Naive B cell (primary cell): ENCODE measurements at regions not wholly inside any gene's neighbourhood (a gene's known extent, or its start where the extent isn't known, plus 50 kb on each side); places are given as distances from the start of the nearest gene placed in this dataset.

Experiments
- ATAC-seq, 2 donors: fragments of 150-1000 bp; cut with Tn5 transposase; 2 replicates each; pipeline ENCODE4 v1.10.0; 2021; ENCODE audit warnings: low read depth in 2 of 2, mild to moderate bottlenecking in 2 of 2, moderate library complexity in 2 of 2
- DNase-seq: peaks from one replicate; pipeline ENCODE4 v3.0.0; 2022
- H3K27ac Mint-ChIP-seq, 6 donors: one replicate each; pipeline ENCODE4 v1.8.0; 2020 to 2022; ENCODE audit warnings: mild to moderate bottlenecking in 6 of 6, mixed read lengths in 6 of 6, moderate library complexity in 5 of 6, inconsistent platforms in 2 of 6
- H3K27me3 Mint-ChIP-seq, 3 donors: one replicate each; pipeline ENCODE4 v1.8.0; 2021 to 2022; ENCODE audit warnings: mixed read lengths in 3 of 3, mild to moderate bottlenecking in 1 of 3
- H3K36me3 Mint-ChIP-seq, 2 donors: one replicate each; pipeline ENCODE4 v1.8.0; 2020 to 2022; ENCODE audit warnings: mixed read lengths in 2 of 2, inconsistent platforms in 1 of 2, mild to moderate bottlenecking in 1 of 2
- H3K4me1 Mint-ChIP-seq, 3 donors: one replicate each; pipeline ENCODE4 v1.8.0; 2020 to 2022; ENCODE audit warnings: mixed read lengths in 3 of 3, inconsistent platforms in 1 of 3, mild to moderate bottlenecking in 1 of 3, moderate library complexity in 1 of 3
- H3K4me3 Mint-ChIP-seq, 8 donors: one replicate each; pipeline ENCODE4 v1.8.0; 2020 to 2022; ENCODE audit warnings: mild to moderate bottlenecking in 8 of 8, mixed read lengths in 8 of 8, moderate library complexity in 8 of 8, inconsistent platforms in 2 of 8
- H3K9me3 Mint-ChIP-seq, 7 donors: one replicate each; pipeline ENCODE4 v1.8.0; 2020 to 2022; ENCODE audit warnings: mixed read lengths in 7 of 7, mild to moderate bottlenecking in 5 of 7, inconsistent platforms in 2 of 7, moderate library complexity in 1 of 7

DNA sequence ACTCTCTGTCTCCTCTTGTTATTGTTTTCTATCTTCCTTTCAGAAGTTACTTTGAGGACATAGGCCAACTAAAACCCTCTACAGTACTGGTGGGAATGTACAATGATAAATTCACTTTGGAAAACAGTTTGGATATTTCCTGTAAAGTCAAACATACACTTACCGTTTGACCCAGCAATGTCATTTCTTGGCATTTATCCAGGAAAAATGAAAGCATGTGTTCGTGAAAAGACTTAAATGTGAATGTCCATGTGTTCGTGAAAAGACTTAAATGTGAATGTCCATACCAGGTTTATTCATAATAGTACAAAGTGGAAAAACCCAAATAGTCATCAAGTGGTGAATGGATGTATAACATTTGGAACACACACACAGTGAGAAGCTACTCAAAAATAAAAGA lies 361.5 kb upstream of the DPH6 start:
- H3K36me3 Mint-ChIP-seq: no peaks in the 10 kb centered on the region
- H3K4me1 Mint-ChIP-seq: no peaks in the 10 kb centered on the region
- DNase-seq (no peak), ATAC-seq (no peak)
- no peaks in the 10 kb centered on the region for H3K27me3 Mint-ChIP-seq
- no peak overlapping the region for H3K27ac Mint-ChIP-seq
- H3K9me3 Mint-ChIP-seq: peaks cover 0 to 16% (median 6%) of the 10 kb centered on the region in 7 donors
- no peak overlapping the region for H3K4me3 Mint-ChIP-seq

DNA sequence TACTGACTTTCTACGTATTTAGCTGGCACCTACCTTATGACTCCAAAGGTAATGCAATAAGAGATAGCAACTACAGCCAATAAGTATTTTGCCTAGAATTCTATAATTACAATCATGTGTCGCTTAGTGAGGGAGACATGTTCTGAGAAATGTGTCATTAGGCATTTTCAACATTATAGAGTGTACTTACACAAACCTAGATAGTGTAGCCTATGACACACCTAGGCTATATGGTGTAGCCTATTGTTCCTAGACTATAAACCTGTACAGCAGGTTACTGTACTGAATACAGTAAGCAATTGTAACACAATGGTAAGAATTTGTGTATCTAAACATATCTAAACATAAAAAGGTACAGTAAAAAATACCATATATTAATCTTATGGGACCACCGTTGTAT lies 363.4 kb upstream of the DPH6 start:
- H3K4me3 Mint-ChIP-seq: no peak overlapping the region
- H3K36me3 Mint-ChIP-seq: no peaks in the 10 kb centered on the region
- no peak for DNase-seq
- H3K27me3 Mint-ChIP-seq: no peaks in the 10 kb centered on the region
- no peak for ATAC-seq
- no peak overlapping the region for H3K27ac Mint-ChIP-seq
- H3K4me1 Mint-ChIP-seq: no peaks in the 10 kb centered on the region
- H3K9me3 Mint-ChIP-seq: peaks cover 0 to 20% (median 5%) of the 10 kb centered on the region in 7 donors

DNA sequence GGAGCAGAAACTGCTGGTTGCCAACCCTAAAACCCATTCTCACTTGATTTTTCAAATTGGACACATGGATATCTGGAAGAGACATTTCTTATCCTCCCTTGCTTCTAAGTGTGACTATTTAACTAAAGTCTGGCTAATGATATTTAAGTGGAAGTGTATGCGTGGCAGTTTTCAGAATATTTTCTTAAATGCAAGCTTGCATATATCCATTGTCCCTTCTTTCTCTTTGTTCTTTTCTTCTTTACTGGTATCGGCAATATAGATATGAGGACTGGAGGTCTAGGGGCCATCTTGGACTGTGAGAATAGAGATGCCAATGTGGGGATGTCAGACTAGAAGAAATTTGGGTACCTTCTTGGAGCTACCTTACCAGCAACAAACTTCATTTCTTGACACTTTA lies 364.3 kb upstream of the DPH6 start:
- no peaks in the 10 kb centered on the region for H3K4me1 Mint-ChIP-seq
- H3K4me3 Mint-ChIP-seq: no peak overlapping the region
- no peak overlapping the region for H3K27ac Mint-ChIP-seq

DNA sequence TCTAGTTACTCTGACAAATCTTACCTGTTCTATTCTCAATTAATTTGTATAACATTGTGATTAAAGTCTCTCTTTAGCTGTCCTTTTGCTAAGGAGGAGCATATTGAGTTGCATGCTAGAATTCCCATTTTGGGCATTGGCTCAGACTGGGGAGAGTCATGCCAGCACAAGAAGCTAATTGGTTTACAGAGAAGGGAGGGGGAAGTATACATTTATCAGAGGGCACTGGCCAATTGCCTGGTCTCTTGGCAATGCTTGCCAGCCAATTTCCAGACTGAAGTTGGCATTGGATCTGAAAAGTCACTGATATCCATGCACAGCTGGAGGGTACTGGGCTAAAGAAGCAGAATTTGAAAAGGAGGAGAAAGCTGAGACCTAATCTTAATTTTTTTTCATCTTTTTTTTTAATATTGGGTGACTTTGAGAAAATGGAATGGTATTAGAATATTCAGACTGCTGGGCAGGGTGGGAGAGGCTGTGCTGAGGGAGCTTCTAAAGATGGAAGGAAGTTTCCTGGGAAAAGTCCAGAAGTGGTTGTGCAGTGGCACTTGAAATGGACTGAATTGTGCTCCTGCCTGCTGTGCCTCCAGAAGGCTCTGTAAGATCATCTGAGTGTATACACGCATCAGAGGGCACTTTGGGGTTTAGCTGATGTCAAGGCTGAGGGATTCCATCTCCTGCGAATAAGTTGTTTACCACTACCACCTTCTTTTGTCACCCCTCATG lies 365.2 kb upstream of the DPH6 start:
- Mint-ChIP-seq H3K36me3 (no peaks in the 10 kb centered on the region), H3K4me3 (no peak overlapping the region), H3K4me1 (no peaks in the 10 kb centered on the region), H3K9me3 (peaks cover 5 to 37% (median 10%) of the 10 kb centered on the region in 7 donors), H3K27me3 (no peaks in the 10 kb centered on the region), H3K27ac (no peak overlapping the region)
- ATAC-seq (no peak), DNase-seq (no peak)

More for the DNA sequence above, 364.3 kb upstream of the DPH6 start:
- DNase-seq: no peak
- ATAC-seq: no peak
- Mint-ChIP-seq H3K9me3 (peaks cover 5 to 28% (median 6%) of the 10 kb centered on the region in 7 donors), H3K36me3 (no peaks in the 10 kb centered on the region), H3K27me3 (no peaks in the 10 kb centered on the region)

DNA sequence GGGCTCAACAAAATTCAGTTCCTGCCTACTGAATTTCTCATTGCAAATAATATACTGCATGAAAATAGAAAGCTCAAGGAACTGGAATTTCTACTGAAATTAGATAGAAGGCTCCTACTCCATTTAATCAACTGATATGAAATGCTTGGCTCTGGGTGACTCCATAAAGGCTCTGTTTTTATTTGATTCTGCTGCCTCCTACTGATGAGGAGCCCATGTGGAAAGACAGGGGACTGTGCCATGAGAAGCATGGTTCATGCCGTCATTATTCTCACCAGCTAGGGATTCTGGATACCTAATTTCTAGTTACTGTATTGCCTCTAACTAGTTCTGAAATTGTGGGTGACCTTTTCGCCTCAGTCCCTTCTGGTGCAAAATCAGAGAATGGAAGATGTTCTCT lies 366.2 kb upstream of the DPH6 start:
- Mint-ChIP-seq H3K9me3 (peaks cover 5 to 36% (median 10%) of the 10 kb centered on the region in 7 donors), H3K4me3 (no peak overlapping the region), H3K4me1 (no peaks in the 10 kb centered on the region), H3K27me3 (no peaks in the 10 kb centered on the region), H3K36me3 (no peaks in the 10 kb centered on the region), H3K27ac (no peak overlapping the region)
- DNase-seq (no peak), ATAC-seq (no peak)

DNA sequence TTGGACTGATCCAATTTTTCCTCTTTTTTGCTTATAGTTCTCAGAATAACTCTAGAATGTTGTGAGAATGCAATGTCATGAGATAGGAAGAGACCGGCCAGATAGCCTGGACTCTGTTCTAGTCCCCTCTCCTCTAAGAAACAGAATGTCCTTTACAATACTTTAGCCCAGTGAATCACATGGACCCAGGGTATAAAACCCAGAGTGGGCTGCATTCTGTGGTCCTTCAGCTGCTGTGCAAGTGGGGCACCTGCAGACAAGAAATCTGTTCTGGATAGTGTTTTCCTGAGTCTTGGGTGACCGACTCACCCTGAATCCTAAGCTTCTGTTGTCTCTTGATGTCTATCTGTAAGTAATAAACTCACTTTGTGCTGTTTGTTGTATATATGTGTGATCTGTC lies 368.6 kb upstream of the DPH6 start:
- Mint-ChIP-seq H3K36me3 (no peaks in the 10 kb centered on the region), H3K27me3 (peaks cover 0 to 3% (median 0%) of the 10 kb centered on the region in 3 donors), H3K4me3 (no peak overlapping the region), H3K4me1 (no peaks in the 10 kb centered on the region), H3K9me3 (peaks cover 7 to 36% (median 16%) of the 10 kb centered on the region in 7 donors), H3K27ac (no peak overlapping the region)
- ATAC-seq: no peak
- no peak for DNase-seq

DNA sequence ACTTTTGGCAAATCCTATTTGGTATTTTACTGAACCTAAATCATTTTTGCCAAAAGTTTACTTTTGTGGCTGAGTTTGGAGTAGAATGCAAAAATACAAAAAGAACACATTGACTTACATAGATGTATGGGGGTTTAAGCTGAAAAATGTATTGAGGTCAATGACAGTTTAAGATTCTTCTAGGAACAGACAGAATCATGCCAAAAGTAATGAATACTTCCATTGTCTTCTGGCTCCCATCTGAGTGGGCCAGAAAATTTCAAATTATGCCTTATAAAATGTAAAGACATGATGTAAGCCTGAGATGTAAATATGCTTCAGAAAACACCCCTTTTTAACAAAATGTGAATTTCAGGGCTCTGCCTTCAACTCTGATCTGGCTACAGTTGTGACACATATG lies 375.1 kb upstream of the DPH6 start:
- ATAC-seq (no peak), DNase-seq (no peak)
- Mint-ChIP-seq H3K4me3 (no peak overlapping the region), H3K27me3 (peaks cover 0 to 3% (median 0%) of the 10 kb centered on the region in 3 donors), H3K27ac (no peak overlapping the region), H3K9me3 (peaks cover 0 to 13% (median 4%) of the 10 kb centered on the region in 7 donors), H3K4me1 (no peaks in the 10 kb centered on the region), H3K36me3 (no peaks in the 10 kb centered on the region)

DNA sequence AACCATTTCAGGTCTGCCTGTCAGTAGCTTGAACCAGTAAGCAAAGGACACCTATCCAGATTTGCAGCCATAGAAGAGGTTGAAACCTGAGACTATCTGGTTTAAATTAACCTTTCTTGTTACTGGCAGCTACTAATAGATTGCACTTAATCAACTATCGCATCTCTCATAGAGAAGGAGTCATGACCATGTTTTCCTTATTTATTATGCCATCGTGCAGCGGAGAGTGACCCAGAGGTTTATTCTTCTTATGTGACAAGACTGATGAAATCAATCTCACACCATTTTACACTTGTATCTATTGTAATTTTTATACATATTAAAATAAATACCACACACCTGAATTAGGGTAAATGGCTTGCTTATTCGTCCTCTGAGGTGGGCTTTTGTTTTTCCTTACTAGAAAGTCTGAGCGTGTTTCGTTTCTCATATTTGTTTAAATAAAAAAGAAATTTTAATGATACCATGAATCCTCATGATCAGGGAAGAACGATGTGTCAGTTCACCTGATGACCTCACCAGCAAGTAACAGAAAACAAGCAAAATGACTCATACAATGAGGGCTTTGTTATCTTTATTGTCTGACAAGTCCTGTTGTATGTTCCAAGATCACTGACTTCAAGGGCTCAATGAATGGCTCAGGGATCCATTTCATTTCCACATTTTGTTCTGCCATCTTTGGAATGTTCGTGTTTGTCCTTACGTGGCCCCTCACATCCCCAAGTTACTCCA lies 379.5 kb upstream of the DPH6 start:
- Mint-ChIP-seq H3K36me3 (no peaks in the 10 kb centered on the region), H3K27me3 (no peaks in the 10 kb centered on the region), H3K4me1 (no peaks in the 10 kb centered on the region), H3K27ac (no peak overlapping the region), H3K9me3 (peaks cover 0 to 2% (median 0%) of the 10 kb centered on the region in 7 donors), H3K4me3 (no peak overlapping the region)
- ATAC-seq: no peak
- no peak for DNase-seq

DNA sequence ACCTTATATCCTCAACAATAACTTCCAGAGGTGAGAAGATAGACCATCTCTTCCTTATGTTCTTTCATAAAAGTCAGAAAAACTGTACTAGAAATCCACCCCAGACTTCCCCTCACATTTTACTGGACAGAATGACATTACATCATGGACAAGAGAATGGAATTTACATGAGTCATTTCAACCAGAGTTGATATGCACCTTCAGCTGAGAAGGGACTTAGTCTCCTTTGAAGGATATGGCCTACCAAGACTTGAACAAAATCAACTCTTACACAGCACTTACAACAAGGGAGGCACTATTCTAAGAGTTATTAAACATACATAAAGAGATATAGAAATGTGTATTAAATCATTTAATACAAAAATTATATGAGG lies 380.0 kb upstream of the DPH6 start:
- ATAC-seq (no peak), DNase-seq (no peak)
- Mint-ChIP-seq H3K4me3 (no peak overlapping the region), H3K27ac (no peak overlapping the region), H3K36me3 (no peaks in the 10 kb centered on the region), H3K9me3 (peaks cover 0 to 2% (median 0%) of the 10 kb centered on the region in 7 donors), H3K27me3 (no peaks in the 10 kb centered on the region), H3K4me1 (no peaks in the 10 kb centered on the region)

DNA sequence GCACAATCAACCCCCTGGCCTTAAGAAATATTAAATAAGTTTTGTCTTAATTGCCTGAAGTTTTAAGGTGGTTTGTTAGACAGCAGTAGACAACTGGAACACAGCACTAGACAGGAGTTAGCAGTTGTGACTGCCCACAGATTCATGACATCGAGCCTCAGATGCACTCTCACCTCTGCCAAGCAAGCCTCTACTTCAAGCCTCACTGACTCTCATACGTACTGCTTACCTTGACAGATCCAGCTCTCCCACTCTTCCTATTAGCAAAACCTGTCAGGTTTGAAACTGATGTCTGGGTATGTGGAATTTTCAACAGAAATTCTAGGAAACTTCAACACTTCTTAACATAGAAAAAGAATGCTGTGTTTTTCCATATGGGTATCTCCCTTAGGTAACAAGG lies 382.9 kb upstream of the DPH6 start:
- DNase-seq: no peak
- no peak for ATAC-seq
- H3K27me3 Mint-ChIP-seq: no peaks in the 10 kb centered on the region
- peaks cover 0 to 2% (median 0%) of the 10 kb centered on the region in 7 donors for H3K9me3 Mint-ChIP-seq
- no peak overlapping the region for H3K4me3 Mint-ChIP-seq
- H3K27ac Mint-ChIP-seq: no peak overlapping the region
- H3K4me1 Mint-ChIP-seq: no peaks in the 10 kb centered on the region
- no peaks in the 10 kb centered on the region for H3K36me3 Mint-ChIP-seq

DNA sequence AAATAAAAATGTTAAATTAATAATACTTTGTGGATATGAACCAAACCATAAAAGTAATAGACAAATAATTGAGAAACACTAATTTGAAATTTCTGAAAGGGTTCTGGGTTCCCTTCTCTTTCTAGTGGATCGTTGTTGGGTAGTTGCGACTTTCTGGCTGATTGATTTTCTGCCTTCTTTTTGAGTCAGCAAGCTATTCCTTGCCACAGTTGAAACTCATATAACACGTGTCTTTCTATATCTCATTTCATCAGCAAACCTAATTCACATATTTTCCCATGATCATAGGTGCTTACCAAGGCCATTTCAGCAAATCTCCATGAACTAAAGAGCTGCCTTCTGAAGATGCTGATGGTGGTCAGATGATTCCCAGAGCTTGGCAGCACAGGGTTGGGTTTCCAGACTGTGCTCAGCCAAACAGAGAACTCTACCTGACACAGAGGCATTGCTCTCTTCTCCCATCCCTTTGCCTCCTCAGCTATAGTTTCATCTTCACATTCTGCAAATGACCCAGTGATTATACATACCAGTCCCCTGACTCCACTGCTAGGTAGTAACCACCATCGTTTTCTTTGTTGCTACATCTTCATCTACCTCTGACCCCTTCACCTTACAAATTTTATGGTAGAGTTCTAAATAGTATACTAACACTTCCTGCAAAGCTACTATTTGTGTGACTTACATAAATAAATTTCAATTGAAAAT lies 383.9 kb upstream of the DPH6 start:
- H3K4me1 Mint-ChIP-seq: no peaks in the 10 kb centered on the region
- DNase-seq (no peak), ATAC-seq (no peak)
- H3K4me3 Mint-ChIP-seq: no peak overlapping the region
- no peaks in the 10 kb centered on the region for H3K27me3 Mint-ChIP-seq
- H3K9me3 Mint-ChIP-seq: peaks cover 0 to 2% (median 0%) of the 10 kb centered on the region in 7 donors
- no peak overlapping the region for H3K27ac Mint-ChIP-seq
- no peaks in the 10 kb centered on the region for H3K36me3 Mint-ChIP-seq

DNA sequence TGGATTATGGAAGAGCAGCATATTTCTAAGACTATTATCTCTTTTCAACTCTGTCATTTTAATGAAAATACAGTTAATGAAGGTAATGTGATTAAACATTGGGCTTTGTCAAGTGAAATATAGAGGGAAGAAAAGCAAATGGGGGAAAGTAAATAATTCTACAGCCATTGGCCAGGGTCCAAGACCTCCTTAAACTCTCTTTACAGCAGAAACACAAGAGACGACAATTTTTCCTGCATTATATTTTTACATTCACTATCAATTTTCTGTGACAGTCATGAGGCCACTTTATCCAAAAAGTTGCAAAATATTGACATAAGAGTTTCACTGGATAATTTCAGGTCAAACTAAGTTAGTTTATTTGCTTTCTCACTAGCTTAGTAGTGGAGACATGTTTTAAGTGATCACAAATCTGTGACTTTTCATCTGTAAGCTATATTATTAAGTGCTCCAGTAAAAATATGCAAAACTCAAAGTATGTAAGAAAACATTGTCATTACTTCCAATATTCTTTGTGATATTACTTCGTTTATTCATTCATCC lies 385.9 kb upstream of the DPH6 start:
- DNase-seq: no peak
- Mint-ChIP-seq H3K36me3 (no peaks in the 10 kb centered on the region), H3K27ac (no peak overlapping the region), H3K4me1 (no peaks in the 10 kb centered on the region), H3K27me3 (no peaks in the 10 kb centered on the region), H3K9me3 (peaks cover 0 to 2% (median 0%) of the 10 kb centered on the region in 7 donors), H3K4me3 (no peak overlapping the region)
- no peak for ATAC-seq

DNA sequence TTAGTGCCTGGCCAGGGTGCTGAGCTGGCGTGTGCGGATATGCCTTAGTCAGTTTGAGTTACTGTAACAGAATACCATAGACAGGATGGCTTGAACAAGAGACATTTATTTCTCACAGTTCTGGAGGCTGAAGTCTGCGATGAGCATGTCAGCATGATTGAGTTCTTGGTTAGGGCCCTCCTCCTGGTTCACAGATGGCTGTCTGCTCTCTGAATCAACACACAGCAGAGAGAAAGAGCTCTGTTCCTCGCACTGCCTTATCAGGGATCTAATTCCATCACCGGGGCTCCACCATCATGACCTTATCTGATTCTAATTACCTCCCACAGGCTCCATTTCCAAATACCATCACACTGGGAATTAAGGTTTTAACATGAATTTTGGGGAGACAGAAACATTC lies 386.6 kb upstream of the DPH6 start:
- H3K4me1 Mint-ChIP-seq: no peaks in the 10 kb centered on the region
- no peak for ATAC-seq
- DNase-seq: no peak
- no peaks in the 10 kb centered on the region for H3K27me3 Mint-ChIP-seq
- H3K4me3 Mint-ChIP-seq: no peak overlapping the region
- no peaks in the 10 kb centered on the region for H3K9me3 Mint-ChIP-seq
- no peak overlapping the region for H3K27ac Mint-ChIP-seq
- no peaks in the 10 kb centered on the region for H3K36me3 Mint-ChIP-seq

DNA sequence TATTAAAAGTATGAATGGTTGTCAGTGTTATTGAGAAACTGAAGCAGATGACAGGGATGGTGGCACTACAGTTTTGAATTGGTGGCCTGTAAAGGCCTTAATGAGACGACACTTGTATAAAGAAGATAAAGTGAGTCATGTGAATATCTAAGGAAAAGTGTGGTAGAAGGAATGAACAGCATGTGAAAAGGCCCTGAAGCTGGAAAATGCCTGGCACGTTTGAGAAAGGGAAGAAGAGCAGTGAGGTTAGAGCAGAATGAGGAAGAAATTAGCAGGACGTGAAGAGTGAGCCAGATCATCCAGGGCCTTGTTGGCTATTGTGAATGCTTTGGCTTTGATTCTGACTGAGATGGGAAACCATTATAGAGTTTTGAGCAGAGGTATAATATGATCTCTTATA lies 387.6 kb upstream of the DPH6 start:
- peaks cover 0 to 2% (median 0%) of the 10 kb centered on the region in 7 donors for H3K9me3 Mint-ChIP-seq
- no peak overlapping the region for H3K27ac Mint-ChIP-seq
- H3K36me3 Mint-ChIP-seq: no peaks in the 10 kb centered on the region
- no peaks in the 10 kb centered on the region for H3K27me3 Mint-ChIP-seq
- ATAC-seq (no peak), DNase-seq (no peak)
- H3K4me3 Mint-ChIP-seq: no peak overlapping the region
- no peaks in the 10 kb centered on the region for H3K4me1 Mint-ChIP-seq
